H1 (cell line): ENCODE measurements at regions not wholly inside any gene's neighbourhood (a gene's known extent, or its start where the extent isn't known, plus 50 kb on each side); places are given as distances from the start of the nearest gene placed in this dataset.

Experiments
- EP300 ChIP-seq, 2 experiments: IDR thresholded peaks; 1 replicate in 1 of 2; 2 replicates in 1 of 2; pipeline ENCODE4 v1.6.1; 2011 to 2012; ENCODE audit warnings: low read depth in 2 of 2, low read length in 2 of 2, mild to moderate bottlenecking in 2 of 2, borderline replicate concordance in 1 of 2, inconsistent platforms in 1 of 2, moderate library complexity in 1 of 2
- JUN ChIP-seq: IDR thresholded peaks from 2 replicates; pipeline ENCODE4 v1.6.1; 2011; ENCODE audit warnings: low read depth, mild to moderate bottlenecking, improper control_type of control experiment, low read length
- SAP30 ChIP-seq: fragments of 300-600 bp; sonication (generic); IDR thresholded peaks from 2 replicates; pipeline ENCODE4 v1.7.1; 2012; ENCODE audit warnings: low read length, moderate library complexity, mild to moderate bottlenecking, inconsistent platforms; ENCODE audit not compliant: insufficient read depth, insufficient replicate concordance

- no peak for TF ChIP-seq JUN
- no peak for TF ChIP-seq EP300 (IDR thresholded peaks at IDR 0.05; ENCODE audit: borderline replicate concordance in 1 of 2, low read depth in 2 of 2, low read length in 2 of 2)
- TF ChIP-seq SAP30: no peak
Measured at GRCh38 chr6:1110164-1110563, 201.7 kb upstream of the FOXQ1 start (continued).
